ENCODE measurements at regions not wholly inside any gene's neighbourhood (a gene's known extent, or its start where the extent isn't known, plus 50 kb on each side); places are given as distances from the start of the nearest gene placed in this dataset.

GRCh38 chr5:91434348-91434747 lies 51.2 kb upstream of the ARRDC3 start:
- no peak overlapping the region for H2BK15ac ChIP-seq (ENCODE audit: low read length)
- H3K18ac ChIP-seq (ENCODE audit: low read length) = no peak overlapping the region
- no peaks in the 10 kb centered on the region for H3K27me3 ChIP-seq (ENCODE audit: control insufficient read depth in 3 of 3, insufficient read depth in 3 of 3, low read depth in 1 of 3, low read length in 3 of 3)
- H2BK120ac ChIP-seq (ENCODE audit: low read depth, low read length) = no peak overlapping the region
- no peaks in the 10 kb centered on the region for H3K9me3 ChIP-seq (replicated peaks in 1 of 2; ENCODE audit: control insufficient read depth in 2 of 2, insufficient read depth in 1 of 2, low read depth in 1 of 2, low read length in 2 of 2)
- H4K8ac ChIP-seq (ENCODE audit: low read depth, low read length) = no peak overlapping the region
- no peaks in the 10 kb centered on the region for H3K79me1 ChIP-seq (ENCODE audit: low read depth, low read length)
- no peak overlapping the region for H2BK5ac ChIP-seq (ENCODE audit: low read length)
- no peak overlapping the region for H3K4me3 ChIP-seq (ENCODE audit: low read length in 2 of 2)
- H2AK5ac ChIP-seq (ENCODE audit: low read depth, low read length) = no peak overlapping the region
- no peaks in the 10 kb centered on the region for H3K4me1 ChIP-seq (ENCODE audit: control insufficient read depth in 2 of 2, insufficient read depth in 1 of 2, low read depth in 1 of 2, low read length in 2 of 2)
- H3K4me2 ChIP-seq (ENCODE audit: insufficient read depth, low read length, poor library complexity, severe bottlenecking) = no peak overlapping the region
- no peak overlapping the region for H3K27ac ChIP-seq (replicated peaks; ENCODE audit: low read length)
- no peak overlapping the region for H2AFZ ChIP-seq (ENCODE audit: low read length)
- no peak overlapping the region for H3K14ac ChIP-seq (ENCODE audit: low read length)
- no peak overlapping the region for H3K4ac ChIP-seq (ENCODE audit: low read length)
- no peak overlapping the region for H3K9ac ChIP-seq (ENCODE audit: low read depth, low read length, poor library complexity)
- H4K91ac ChIP-seq (ENCODE audit: low read depth, low read length, poor library complexity) = no peak overlapping the region
- no peak overlapping the region for H2BK12ac ChIP-seq (ENCODE audit: low read length)
- no peak overlapping the region for H3K23ac ChIP-seq (ENCODE audit: low read depth, low read length, poor library complexity)
- no peaks in the 10 kb centered on the region for H3K36me3 ChIP-seq (replicated peaks in 1 of 2; ENCODE audit: control insufficient read depth in 2 of 2, insufficient read depth in 2 of 2, low read length in 2 of 2)
- no peak for DNase-seq (ENCODE audit: low spot score)

GRCh38 chr5:91433861-91434260 lies 50.7 kb upstream of the ARRDC3 start:
- Histone ChIP-seq H3K4ac (ENCODE audit: low read length) (no peak overlapping the region), H3K4me1 (ENCODE audit: control insufficient read depth in 2 of 2, insufficient read depth in 1 of 2, low read depth in 1 of 2, low read length in 2 of 2) (no peaks in the 10 kb centered on the region), H3K27ac (replicated peaks; ENCODE audit: low read length) (no peak overlapping the region), H2BK15ac (ENCODE audit: low read length) (no peak overlapping the region), H3K4me2 (ENCODE audit: insufficient read depth, low read length, poor library complexity, severe bottlenecking) (no peak overlapping the region), H2BK12ac (ENCODE audit: low read length) (no peak overlapping the region), H2AFZ (ENCODE audit: low read length) (no peak overlapping the region), H3K14ac (ENCODE audit: low read length) (no peak overlapping the region), H3K18ac (ENCODE audit: low read length) (no peak overlapping the region), H3K9me3 (replicated peaks in 1 of 2; ENCODE audit: control insufficient read depth in 2 of 2, insufficient read depth in 1 of 2, low read depth in 1 of 2, low read length in 2 of 2) (no peaks in the 10 kb centered on the region), H4K91ac (ENCODE audit: low read depth, low read length, poor library complexity) (no peak overlapping the region), H3K79me1 (ENCODE audit: low read depth, low read length) (no peaks in the 10 kb centered on the region), H2BK5ac (ENCODE audit: low read length) (no peak overlapping the region), H2BK120ac (ENCODE audit: low read depth, low read length) (no peak overlapping the region), H3K36me3 (replicated peaks in 1 of 2; ENCODE audit: control insufficient read depth in 2 of 2, insufficient read depth in 2 of 2, low read length in 2 of 2) (no peaks in the 10 kb centered on the region), H3K27me3 (ENCODE audit: control insufficient read depth in 3 of 3, insufficient read depth in 3 of 3, low read depth in 1 of 3, low read length in 3 of 3) (no peaks in the 10 kb centered on the region), H3K4me3 (ENCODE audit: low read length in 2 of 2) (no peak overlapping the region), H2AK5ac (ENCODE audit: low read depth, low read length) (no peak overlapping the region), H3K23ac (ENCODE audit: low read depth, low read length, poor library complexity) (no peak overlapping the region), H4K8ac (ENCODE audit: low read depth, low read length) (no peak overlapping the region), H3K9ac (ENCODE audit: low read depth, low read length, poor library complexity) (no peak overlapping the region)
- WGBS, 2 donors (ENCODE audit: extremely low coverage in 2 of 2, insufficient read length in 2 of 2, insufficient replicate concordance in 1 of 2) = no CpG with 5 or more reads among the region's 1 CpG
- no peak for DNase-seq (ENCODE audit: low spot score)

Measured in neuronal stem cell (in vitro differentiated cells).